Astrocyte (in vitro differentiated cells and primary cell): ENCODE measurements at regions not wholly inside any gene's neighbourhood (a gene's known extent, or its start where the extent isn't known, plus 50 kb on each side); places are given as distances from the start of the nearest gene placed in this dataset.

Experiments
- DNase-seq: peaks from one replicate; pipeline ENCODE4 v3.0.0-alpha.2; 2010; ENCODE audit warnings: low read depth
- FAIRE-seq: peaks from 2 replicates; lab custom pipeline; 2011; peaks lifted over from hg19 to GRCh38; lab: Jason Lieb, UNC
- H2AFZ ChIP-seq: 2 replicates; pipeline ENCODE4 v1.6.0; 2012; ENCODE audit warnings: low read depth, low read length, inconsistent platforms
- H3K27ac ChIP-seq: 2 replicates; pipeline ENCODE4 v1.5.1; 2011; ENCODE audit warnings: low read depth, low read length, inconsistent platforms
- H3K27me3 ChIP-seq: 2 replicates; pipeline ENCODE4 v1.6.0; 2011; ENCODE audit warnings: low read length, inconsistent platforms; ENCODE audit not compliant: insufficient read depth
- H3K36me3 ChIP-seq: 2 replicates; pipeline ENCODE4 v1.5.1; 2011; ENCODE audit warnings: low read length, inconsistent platforms; ENCODE audit not compliant: insufficient read depth
- H3K4me1 ChIP-seq: 2 replicates; pipeline ENCODE4 v1.5.1; 2011; ENCODE audit warnings: low read length, inconsistent platforms; ENCODE audit not compliant: insufficient read depth
- H3K4me2 ChIP-seq: 2 replicates; pipeline ENCODE4 v1.6.0; 2012; ENCODE audit warnings: low read length, inconsistent platforms
- H3K4me3 ChIP-seq: 2 replicates; pipeline ENCODE4 v1.5.1; 2011; ENCODE audit warnings: low read depth, mild to moderate bottlenecking, low read length, inconsistent platforms; ENCODE audit not compliant: insufficient read depth
- H3K79me2 ChIP-seq: 2 replicates; pipeline ENCODE4 v1.6.0; 2012; ENCODE audit warnings: mild to moderate bottlenecking, low read length, inconsistent platforms; ENCODE audit not compliant: insufficient read depth
- H3K9ac ChIP-seq: 2 replicates; pipeline ENCODE4 v1.6.0; 2012; ENCODE audit warnings: mild to moderate bottlenecking, low read length, inconsistent platforms
- H3K9me3 ChIP-seq: 2 replicates; pipeline ENCODE4 v1.5.1; 2012; ENCODE audit warnings: low read depth, mild to moderate bottlenecking, low read length, inconsistent platforms; ENCODE audit not compliant: insufficient read depth
- H4K20me1 ChIP-seq: 2 replicates; pipeline ENCODE4 v1.6.0; 2012; ENCODE audit warnings: low read length, inconsistent platforms; ENCODE audit not compliant: insufficient read depth
- H3K27ac Mint-ChIP-seq: one replicate; pipeline ENCODE4 v1.8.0; 2021; ENCODE audit warnings: mild to moderate bottlenecking, mixed read lengths; ENCODE audit not compliant: unreplicated experiment
- H3K27me3 Mint-ChIP-seq: one replicate; pipeline ENCODE4 v1.8.0; 2021; ENCODE audit warnings: low read depth, mixed read lengths; ENCODE audit not compliant: unreplicated experiment
- H3K36me3 Mint-ChIP-seq: one replicate; pipeline ENCODE4 v1.8.0; 2021; ENCODE audit warnings: low read depth, mixed read lengths; ENCODE audit not compliant: unreplicated experiment
- H3K4me1 Mint-ChIP-seq: one replicate; pipeline ENCODE4 v1.8.0; 2021; ENCODE audit warnings: low read depth, mixed read lengths; ENCODE audit not compliant: unreplicated experiment
- H3K4me3 Mint-ChIP-seq: one replicate; pipeline ENCODE4 v1.8.0; 2021; ENCODE audit warnings: mild to moderate bottlenecking, moderate library complexity, mixed read lengths; ENCODE audit not compliant: unreplicated experiment
- H3K9me3 Mint-ChIP-seq: one replicate; pipeline ENCODE4 v1.8.0; 2021; ENCODE audit warnings: mild to moderate bottlenecking, mixed read lengths; ENCODE audit not compliant: unreplicated experiment
- EZH2 ChIP-seq: IDR thresholded peaks from 2 replicates; pipeline ENCODE4 v1.6.1; 2012; ENCODE audit warnings: mild to moderate bottlenecking, low read length, inconsistent platforms; ENCODE audit not compliant: insufficient read depth
- TF ChIP-seq, protein P1 (sequence below): IDR thresholded peaks from 2 replicates; pipeline ENCODE4 v1.5.1; 2011; ENCODE audit warnings: low read depth, mild to moderate bottlenecking, inconsistent platforms, low read length, moderate library complexity; ENCODE audit not compliant: insufficient read depth

DNA sequence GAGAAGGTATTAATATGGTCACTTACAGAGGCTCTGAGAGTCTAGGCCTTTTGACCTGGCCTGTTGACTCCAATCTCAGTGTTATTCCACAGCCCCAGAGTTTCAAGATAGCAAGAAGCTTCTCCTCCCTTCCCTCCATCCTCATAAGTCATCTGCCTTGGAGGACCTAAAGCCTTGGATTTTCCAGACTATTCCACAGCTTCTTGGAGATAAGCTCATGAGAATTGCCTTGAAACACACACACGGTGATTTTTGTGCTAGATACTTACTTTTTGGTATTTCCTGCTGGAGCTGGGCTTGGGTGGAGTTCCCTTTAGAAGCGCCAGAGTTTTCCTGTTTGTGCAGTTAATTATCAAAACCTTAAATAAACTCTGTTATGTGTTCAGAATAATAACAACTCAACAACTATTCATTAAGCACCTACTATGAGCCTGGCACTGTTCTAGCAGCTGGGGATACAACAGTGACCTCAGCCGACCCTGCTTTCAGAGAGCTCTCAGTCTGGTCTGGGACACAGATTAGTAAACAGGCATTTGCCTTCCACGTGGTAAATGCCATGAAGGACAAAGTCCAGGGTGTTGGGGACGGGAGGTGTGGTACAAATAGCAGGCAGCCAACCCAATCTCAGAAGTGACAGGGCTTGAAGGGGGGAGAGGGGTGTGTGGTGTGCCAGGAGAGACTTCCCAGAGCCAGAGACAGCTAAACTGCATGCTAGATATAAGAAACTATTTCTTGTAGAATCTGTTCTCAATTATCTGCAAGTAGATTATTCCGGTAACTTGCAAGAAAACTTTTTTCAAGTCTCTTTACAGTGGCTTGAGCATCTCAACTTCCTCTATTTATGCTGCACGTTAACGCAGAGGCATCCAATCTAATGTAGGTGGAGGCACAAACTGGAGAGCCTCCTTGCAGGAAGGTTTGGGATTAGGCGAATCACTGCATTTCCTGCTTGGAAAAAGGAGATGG, 55.9 kb upstream of the KLF9 start:
- peaks cover 8% of the 10 kb centered on the region for H3K27me3 Mint-ChIP-seq
- Histone ChIP-seq H3K27ac (no peak overlapping the region), H3K4me1 (no peaks in the 10 kb centered on the region), H3K4me2 (no peak overlapping the region), H3K9ac (no peak overlapping the region), H3K4me3 (no peak overlapping the region), H3K9me3 (no peaks in the 10 kb centered on the region), H2AFZ (no peak overlapping the region), H3K27me3 (no peaks in the 10 kb centered on the region), H3K36me3 (no peaks in the 10 kb centered on the region), H4K20me1 (no peaks in the 10 kb centered on the region), H3K79me2 (no peaks in the 10 kb centered on the region)
- TF ChIP-seq, protein P1, sequence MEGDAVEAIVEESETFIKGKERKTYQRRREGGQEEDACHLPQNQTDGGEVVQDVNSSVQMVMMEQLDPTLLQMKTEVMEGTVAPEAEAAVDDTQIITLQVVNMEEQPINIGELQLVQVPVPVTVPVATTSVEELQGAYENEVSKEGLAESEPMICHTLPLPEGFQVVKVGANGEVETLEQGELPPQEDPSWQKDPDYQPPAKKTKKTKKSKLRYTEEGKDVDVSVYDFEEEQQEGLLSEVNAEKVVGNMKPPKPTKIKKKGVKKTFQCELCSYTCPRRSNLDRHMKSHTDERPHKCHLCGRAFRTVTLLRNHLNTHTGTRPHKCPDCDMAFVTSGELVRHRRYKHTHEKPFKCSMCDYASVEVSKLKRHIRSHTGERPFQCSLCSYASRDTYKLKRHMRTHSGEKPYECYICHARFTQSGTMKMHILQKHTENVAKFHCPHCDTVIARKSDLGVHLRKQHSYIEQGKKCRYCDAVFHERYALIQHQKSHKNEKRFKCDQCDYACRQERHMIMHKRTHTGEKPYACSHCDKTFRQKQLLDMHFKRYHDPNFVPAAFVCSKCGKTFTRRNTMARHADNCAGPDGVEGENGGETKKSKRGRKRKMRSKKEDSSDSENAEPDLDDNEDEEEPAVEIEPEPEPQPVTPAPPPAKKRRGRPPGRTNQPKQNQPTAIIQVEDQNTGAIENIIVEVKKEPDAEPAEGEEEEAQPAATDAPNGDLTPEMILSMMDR: no peak
- no peak for TF ChIP-seq EZH2
- H3K4me3 Mint-ChIP-seq: no peak overlapping the region
- DNase-seq (no peak), FAIRE-seq (peak; percentile 34)
- H3K9me3 Mint-ChIP-seq: no peaks in the 10 kb centered on the region
- no peak overlapping the region for H3K27ac Mint-ChIP-seq
- H3K36me3 Mint-ChIP-seq: no peaks in the 10 kb centered on the region
- H3K4me1 Mint-ChIP-seq: no peaks in the 10 kb centered on the region

DNA sequence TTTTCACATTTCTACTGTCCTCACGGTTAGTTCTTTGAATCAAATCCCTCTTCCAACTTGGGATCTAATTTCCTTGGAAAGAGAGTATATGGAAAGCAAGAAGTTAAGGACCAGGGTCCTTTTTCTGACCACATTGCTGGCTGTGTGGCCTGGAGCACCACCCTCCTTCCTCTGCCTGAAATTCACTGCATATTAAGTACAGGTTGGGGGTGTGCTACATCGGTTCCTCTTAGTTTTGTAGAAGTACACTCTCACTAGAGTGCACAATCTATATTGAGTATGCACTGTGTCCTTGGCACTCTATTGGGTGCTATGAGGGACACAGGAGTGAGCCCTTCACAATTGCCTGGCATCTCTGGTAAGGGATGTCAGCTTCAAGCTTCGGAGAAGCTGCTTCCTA, 53.8 kb upstream of the KLF9 start:
- no peak overlapping the region for H3K27ac ChIP-seq
- H3K9me3 ChIP-seq: no peaks in the 10 kb centered on the region
- TF ChIP-seq EZH2: no peak
- TF ChIP-seq, protein P1: no peak
- H3K9ac ChIP-seq: no peak overlapping the region
- H3K36me3 Mint-ChIP-seq: no peaks in the 10 kb centered on the region
- H3K9me3 Mint-ChIP-seq: no peaks in the 10 kb centered on the region
- no peaks in the 10 kb centered on the region for H3K36me3 ChIP-seq
- no peaks in the 10 kb centered on the region for H3K4me1 ChIP-seq
- FAIRE-seq (no peak), DNase-seq (no peak)
- no peaks in the 10 kb centered on the region for H3K4me1 Mint-ChIP-seq
- H4K20me1 ChIP-seq: no peaks in the 10 kb centered on the region
- no peak overlapping the region for H2AFZ ChIP-seq
- H3K4me2 ChIP-seq: no peak overlapping the region
- H3K79me2 ChIP-seq: no peaks in the 10 kb centered on the region
- H3K4me3 Mint-ChIP-seq: no peak overlapping the region
- H3K27me3 ChIP-seq: no peaks in the 10 kb centered on the region
- no peak overlapping the region for H3K27ac Mint-ChIP-seq
- H3K4me3 ChIP-seq: no peak overlapping the region
- H3K27me3 Mint-ChIP-seq: peaks cover 2% of the 10 kb centered on the region
